ENCODE measurements at regions not wholly inside any gene's neighbourhood (a gene's known extent, or its start where the extent isn't known, plus 50 kb on each side); places are given as distances from the start of the nearest gene placed in this dataset.

DNA sequence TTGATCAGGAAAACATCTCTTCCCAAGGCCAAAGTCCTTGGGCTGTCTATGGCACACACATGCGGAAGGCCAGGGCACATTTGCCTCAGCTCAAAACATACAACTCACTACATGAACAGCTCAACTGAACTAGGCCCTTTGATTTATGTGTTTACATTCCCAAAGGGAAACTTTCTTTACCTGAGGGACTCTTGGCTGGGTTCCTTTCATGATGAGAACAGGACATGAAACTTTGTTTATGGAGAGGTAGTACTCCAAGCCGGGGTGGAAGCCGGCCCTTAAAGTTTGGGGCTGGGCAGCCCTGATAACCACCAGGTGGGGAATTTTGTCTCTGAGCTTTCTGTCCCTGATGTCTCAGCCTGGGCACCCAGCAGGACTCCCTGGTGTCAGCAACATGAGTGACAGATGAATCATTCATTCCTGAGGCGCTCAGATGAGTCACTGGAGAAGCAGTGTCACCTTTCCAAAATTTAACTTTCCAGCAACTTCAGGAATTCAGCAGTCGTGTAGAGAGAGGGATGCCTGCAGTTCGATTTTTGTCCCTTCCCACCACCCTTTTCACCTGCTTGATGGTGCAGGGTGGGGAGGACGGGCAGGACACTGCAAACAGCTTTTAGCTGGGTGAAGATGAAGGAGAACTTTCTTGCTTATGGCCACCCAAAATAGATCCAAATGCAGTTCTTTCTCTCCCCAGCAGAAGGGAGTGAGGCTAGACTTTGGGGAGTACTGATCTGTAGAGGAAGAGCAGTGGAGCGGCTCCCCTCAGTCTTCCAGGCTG, 331.6 kb downstream of the DYSF start:
- TF ChIP-seq, protein P1, sequence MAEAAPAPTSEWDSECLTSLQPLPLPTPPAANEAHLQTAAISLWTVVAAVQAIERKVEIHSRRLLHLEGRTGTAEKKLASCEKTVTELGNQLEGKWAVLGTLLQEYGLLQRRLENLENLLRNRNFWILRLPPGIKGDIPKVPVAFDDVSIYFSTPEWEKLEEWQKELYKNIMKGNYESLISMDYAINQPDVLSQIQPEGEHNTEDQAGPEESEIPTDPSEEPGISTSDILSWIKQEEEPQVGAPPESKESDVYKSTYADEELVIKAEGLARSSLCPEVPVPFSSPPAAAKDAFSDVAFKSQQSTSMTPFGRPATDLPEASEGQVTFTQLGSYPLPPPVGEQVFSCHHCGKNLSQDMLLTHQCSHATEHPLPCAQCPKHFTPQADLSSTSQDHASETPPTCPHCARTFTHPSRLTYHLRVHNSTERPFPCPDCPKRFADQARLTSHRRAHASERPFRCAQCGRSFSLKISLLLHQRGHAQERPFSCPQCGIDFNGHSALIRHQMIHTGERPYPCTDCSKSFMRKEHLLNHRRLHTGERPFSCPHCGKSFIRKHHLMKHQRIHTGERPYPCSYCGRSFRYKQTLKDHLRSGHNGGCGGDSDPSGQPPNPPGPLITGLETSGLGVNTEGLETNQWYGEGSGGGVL (CRISPR knock-in tag; IDR thresholded peaks at IDR 0.05) = no peak
- no peak for TF ChIP-seq RB1 (IDR thresholded peaks at IDR 0.05; ENCODE audit: low read depth)

All from K562 (cell line).